ENCODE measurements at regions not wholly inside any gene's neighbourhood (a gene's known extent, or its start where the extent isn't known, plus 50 kb on each side); places are given as distances from the start of the nearest gene placed in this dataset.

- no peak overlapping the region for H3K27ac ChIP-seq (ENCODE audit: low read depth, low read length, poor library complexity, severe bottlenecking)
- no TSS peak for BruUV-seq (replicated peaks)
- intact Hi-C loops (cut with micrococcal nuclease; ENCODE audit: unreplicated experiment), result no loop called here
- no peak overlapping the region for H3K4me3 ChIP-seq (ENCODE audit: low read depth, low read length, poor library complexity, severe bottlenecking)
- no peaks in the 10 kb centered on the region for H4K20me1 ChIP-seq (ENCODE audit: insufficient read depth, low read length)
- no peak overlapping the region for H2AFZ ChIP-seq (ENCODE audit: low read length)
- no peaks in the 10 kb centered on the region for H3K9me3 ChIP-seq (ENCODE audit: low read length)
- H3K4me2 ChIP-seq (ENCODE audit: low read length), result no peak overlapping the region
- H3K79me2 ChIP-seq (ENCODE audit: insufficient read depth, low read depth, low read length), result no peaks in the 10 kb centered on the region
- DNase-seq (ENCODE audit: low spot score), result no peak
- no peaks in the 10 kb centered on the region for H3K4me1 ChIP-seq (ENCODE audit: insufficient read depth, low read length, poor library complexity, severe bottlenecking)
- CTCF ChIA-PET (ENCODE audit: unreplicated experiment), result no interaction called here
- no peaks in the 10 kb centered on the region for H3K9me2 ChIP-seq (ENCODE audit: insufficient read depth, low read length)
- POLR2A ChIA-PET, result interaction anchor here (0.6 to 0.9 kb wide), 2 partner anchors 28 to 1088 kb away, joined by 3 to 4 read pairs; no protein-coding TSS in a partner anchor
- TF ChIP-seq CTCF (conservative IDR thresholded peaks at IDR 0.05; ENCODE audit: low read length) (no peak), EZH2phosphoT487 (IDR thresholded peaks at IDR 0.05; ENCODE audit: borderline replicate concordance, low read depth, low read length) (no peak)
- no peaks in the 10 kb centered on the region for H3K36me3 ChIP-seq (ENCODE audit: insufficient read depth, low read length)
These were observed 806.1 kb downstream of the TENT5A start for GRCh38 chr6:80946402-80946801.

GRCh38 chr6:80942911-80943310, 809.6 kb downstream of the TENT5A start:
- Histone ChIP-seq H3K4me1 (ENCODE audit: insufficient read depth, low read length, poor library complexity, severe bottlenecking) (no peaks in the 10 kb centered on the region), H3K9me2 (ENCODE audit: insufficient read depth, low read length) (no peaks in the 10 kb centered on the region), H3K27ac (ENCODE audit: low read depth, low read length, poor library complexity, severe bottlenecking) (no peak overlapping the region), H4K20me1 (ENCODE audit: insufficient read depth, low read length) (no peaks in the 10 kb centered on the region), H3K4me3 (ENCODE audit: low read depth, low read length, poor library complexity, severe bottlenecking) (no peak overlapping the region), H3K9me3 (ENCODE audit: low read length) (no peaks in the 10 kb centered on the region), H3K4me2 (ENCODE audit: low read length) (no peak overlapping the region), H3K79me2 (ENCODE audit: insufficient read depth, low read depth, low read length) (no peaks in the 10 kb centered on the region), H2AFZ (ENCODE audit: low read length) (no peak overlapping the region), H3K36me3 (ENCODE audit: insufficient read depth, low read length) (no peaks in the 10 kb centered on the region)
- TF ChIP-seq EZH2phosphoT487 (IDR thresholded peaks at IDR 0.05; ENCODE audit: borderline replicate concordance, low read depth, low read length) (no peak), CTCF (conservative IDR thresholded peaks at IDR 0.05; ENCODE audit: low read length) (no peak)
- DNase-seq (ENCODE audit: low spot score), result no peak
- no TSS peak for BruUV-seq (replicated peaks)
- intact Hi-C loops (cut with micrococcal nuclease; ENCODE audit: unreplicated experiment), result no loop called here
- CTCF ChIA-PET (ENCODE audit: unreplicated experiment), result no interaction called here
- POLR2A ChIA-PET, result no interaction called here

GRCh38 chr6:80940976-80941375, 811.5 kb downstream of the TENT5A start:
- no peaks in the 10 kb centered on the region for H3K79me2 ChIP-seq (ENCODE audit: insufficient read depth, low read depth, low read length)
- H3K4me2 ChIP-seq (ENCODE audit: low read length), result no peak overlapping the region
- TF ChIP-seq CTCF (conservative IDR thresholded peaks at IDR 0.05; ENCODE audit: low read length) (no peak), EZH2phosphoT487 (IDR thresholded peaks at IDR 0.05; ENCODE audit: borderline replicate concordance, low read depth, low read length) (no peak)
- CTCF ChIA-PET (ENCODE audit: unreplicated experiment), result no interaction called here
- no peaks in the 10 kb centered on the region for H4K20me1 ChIP-seq (ENCODE audit: insufficient read depth, low read length)
- no TSS peak for BruUV-seq (replicated peaks)
- H2AFZ ChIP-seq (ENCODE audit: low read length), result no peak overlapping the region
- no peaks in the 10 kb centered on the region for H3K9me2 ChIP-seq (ENCODE audit: insufficient read depth, low read length)
- H3K9me3 ChIP-seq (ENCODE audit: low read length), result no peaks in the 10 kb centered on the region
- POLR2A ChIA-PET, result no interaction called here
- no peaks in the 10 kb centered on the region for H3K4me1 ChIP-seq (ENCODE audit: insufficient read depth, low read length, poor library complexity, severe bottlenecking)
- intact Hi-C loops (cut with micrococcal nuclease; ENCODE audit: unreplicated experiment), result no loop called here
- no peak for DNase-seq (ENCODE audit: low spot score)
- no peak overlapping the region for H3K27ac ChIP-seq (ENCODE audit: low read depth, low read length, poor library complexity, severe bottlenecking)
- no peaks in the 10 kb centered on the region for H3K36me3 ChIP-seq (ENCODE audit: insufficient read depth, low read length)
- no peak overlapping the region for H3K4me3 ChIP-seq (ENCODE audit: low read depth, low read length, poor library complexity, severe bottlenecking)
